NCI-H1105 (cell line): ENCODE measurements at regions not wholly inside any gene's neighbourhood (a gene's known extent, or its start where the extent isn't known, plus 50 kb on each side); places are given as distances from the start of the nearest gene placed in this dataset.
"Not testable (repeated sequence)": the region's sequence is repeated elsewhere in the genome, so short reads cannot be mapped to it uniquely, and the experiment has no call there.

ENCODE experiments used
- DNase-seq: peaks from one replicate; lab custom pipeline; 2025; lab: John Stamatoyannopoulos, UW

GRCh38 chr15:92805080-92805690 lies 94.9 kb upstream of the CHD2 start:
- DNase-seq = no peak

DNA sequence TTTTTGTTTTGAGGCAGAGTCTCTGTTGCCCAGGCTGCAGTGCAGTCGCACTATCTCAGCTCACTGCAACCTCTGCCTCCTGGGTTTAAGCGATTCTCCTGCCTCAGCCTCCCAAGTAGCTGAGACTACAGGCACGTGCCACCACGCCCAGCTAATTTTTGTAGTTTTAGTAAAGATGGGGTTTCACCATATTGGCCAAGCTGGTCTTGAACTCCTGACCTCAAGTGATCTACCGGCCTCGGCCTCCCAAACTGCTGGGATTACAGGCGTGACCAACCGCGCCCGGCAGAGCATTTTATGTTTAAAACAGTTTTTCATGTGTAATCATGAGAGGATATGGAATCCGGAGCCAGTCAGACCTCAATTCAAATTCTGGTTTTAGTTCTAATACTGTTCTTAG lies 94.0 kb upstream of the CHD2 start:
- DNase-seq = not testable (repeated sequence)

DNA sequence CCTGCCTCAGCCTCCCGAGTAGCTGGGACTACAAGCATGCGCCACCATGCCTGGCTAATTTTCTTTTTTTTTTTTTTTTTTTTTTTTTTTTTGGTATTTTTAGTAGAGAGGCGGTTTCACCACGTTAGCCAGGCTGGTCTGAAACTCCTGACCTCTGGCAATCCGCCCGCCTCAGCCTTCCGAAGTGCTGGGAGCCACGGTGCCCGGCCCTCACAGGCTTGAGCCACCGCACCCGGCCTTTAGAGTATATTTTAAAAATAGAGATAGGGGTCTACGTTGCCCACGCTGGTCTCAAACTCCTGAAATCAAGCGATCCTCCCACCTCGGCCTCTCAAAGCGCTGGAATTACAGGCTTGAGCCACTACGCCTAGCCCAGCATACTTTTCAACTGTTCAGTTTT lies 93.4 kb upstream of the CHD2 start:
- DNase-seq = no peak

DNA sequence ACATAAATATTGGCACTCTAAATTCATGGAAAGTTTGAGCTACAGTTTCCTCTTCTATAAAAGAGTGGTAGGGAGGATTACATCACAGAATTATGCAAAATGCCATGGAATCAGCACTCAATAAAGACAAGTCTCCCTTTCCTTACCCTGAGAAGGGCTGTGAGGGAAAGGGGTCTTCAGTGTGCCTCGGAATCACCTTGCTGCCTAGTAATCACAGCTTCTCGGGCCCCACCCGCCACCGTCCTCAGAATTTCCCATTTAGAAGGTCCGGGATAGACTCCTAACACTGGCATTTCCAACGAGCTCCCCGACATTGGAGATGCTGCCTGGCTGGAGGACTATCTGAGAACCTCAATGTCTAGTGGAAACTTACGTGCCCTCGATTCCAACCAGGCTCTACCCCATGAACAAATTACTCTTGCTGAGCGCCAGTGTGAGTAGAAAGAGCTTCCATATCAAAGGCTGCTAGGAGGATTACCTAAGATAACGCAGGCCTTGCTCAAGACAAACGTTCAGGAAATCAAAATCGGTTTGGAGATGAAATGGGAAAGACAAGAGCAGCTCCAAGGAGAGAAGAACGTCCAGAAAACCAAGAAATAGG lies 92.1 kb upstream of the CHD2 start:
- DNase-seq = no peak

DNA sequence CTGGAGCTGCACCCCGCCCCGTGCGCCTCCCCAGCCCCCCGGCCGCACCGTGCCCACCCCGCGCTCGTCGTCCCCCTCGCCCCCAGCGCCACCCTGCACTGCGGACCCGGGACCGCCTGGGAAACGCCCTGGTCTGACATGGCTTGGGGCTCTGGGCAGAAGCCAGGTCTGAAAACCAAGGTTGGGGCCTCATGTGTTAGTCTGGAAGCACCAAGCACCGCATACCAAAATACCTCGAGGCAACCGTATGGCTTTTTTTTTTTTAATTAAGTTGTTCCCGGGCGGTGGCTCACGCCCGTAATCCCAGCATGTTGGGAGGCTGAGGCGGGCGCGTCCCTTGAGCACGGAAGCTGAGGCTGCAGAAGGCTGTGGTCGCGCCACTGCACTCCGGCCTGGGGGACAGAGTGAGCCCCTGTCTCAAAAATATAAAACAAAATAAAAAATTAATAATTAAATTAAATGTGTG lies 91.5 kb upstream of the CHD2 start:
- DNase-seq = no peak

DNA sequence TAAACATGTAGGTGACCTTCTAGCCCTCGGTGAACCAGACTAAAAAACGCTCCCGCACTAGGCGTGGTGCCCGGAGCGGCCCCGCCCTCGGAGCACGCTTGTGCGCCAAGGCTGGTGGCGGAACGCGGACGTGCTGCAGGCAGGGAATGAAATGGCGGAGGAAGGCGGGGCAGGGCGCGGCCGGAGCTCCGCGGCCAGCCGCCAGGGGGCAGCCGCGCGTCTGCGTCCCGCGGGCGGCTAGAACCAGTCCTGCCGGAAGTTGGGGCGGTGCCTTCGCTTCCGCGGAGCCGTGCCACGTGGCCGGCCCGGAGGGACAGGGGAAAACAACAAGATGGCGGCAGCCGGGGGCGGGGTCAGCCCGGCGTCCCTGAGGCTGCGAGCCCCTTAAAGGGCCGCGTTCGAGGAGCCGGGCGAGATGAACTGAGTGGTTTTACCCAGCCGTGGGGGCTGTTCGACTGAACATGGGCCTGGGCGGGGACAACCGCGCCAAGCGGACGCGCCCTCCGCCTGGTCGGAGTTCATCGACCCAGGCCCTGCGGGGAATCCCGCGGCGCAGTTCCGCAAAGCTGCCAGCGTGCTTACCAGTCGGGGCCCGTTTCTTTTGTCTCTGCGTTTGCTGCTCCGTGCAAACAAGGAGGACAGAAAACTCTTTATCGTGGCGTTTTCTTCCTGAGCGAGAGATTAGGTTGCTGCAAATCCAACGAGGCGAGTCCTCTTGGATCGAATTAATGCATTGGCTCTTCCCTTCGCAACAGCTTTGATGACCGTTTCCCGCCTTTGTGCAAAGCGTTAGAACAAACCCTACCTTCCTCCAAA lies 90.9 kb upstream of the CHD2 start:
- peak; percentile 91 for DNase-seq

GRCh38 chr15:92809880-92810361 lies 90.2 kb upstream of the CHD2 start:
- no peak for DNase-seq

GRCh38 chr15:92810418-92811138 lies 89.5 kb upstream of the CHD2 start:
- peak; percentile 45 for DNase-seq

GRCh38 chr15:92811148-92811913 lies 88.8 kb upstream of the CHD2 start:
- DNase-seq = peak; percentile 25

GRCh38 chr15:92812271-92812670 lies 87.9 kb upstream of the CHD2 start:
- DNase-seq = no peak

GRCh38 chr15:92813485-92813884 lies 86.6 kb upstream of the CHD2 start:
- no peak for DNase-seq

GRCh38 chr15:92817339-92817886 lies 82.7 kb upstream of the CHD2 start:
- DNase-seq = no peak

DNA sequence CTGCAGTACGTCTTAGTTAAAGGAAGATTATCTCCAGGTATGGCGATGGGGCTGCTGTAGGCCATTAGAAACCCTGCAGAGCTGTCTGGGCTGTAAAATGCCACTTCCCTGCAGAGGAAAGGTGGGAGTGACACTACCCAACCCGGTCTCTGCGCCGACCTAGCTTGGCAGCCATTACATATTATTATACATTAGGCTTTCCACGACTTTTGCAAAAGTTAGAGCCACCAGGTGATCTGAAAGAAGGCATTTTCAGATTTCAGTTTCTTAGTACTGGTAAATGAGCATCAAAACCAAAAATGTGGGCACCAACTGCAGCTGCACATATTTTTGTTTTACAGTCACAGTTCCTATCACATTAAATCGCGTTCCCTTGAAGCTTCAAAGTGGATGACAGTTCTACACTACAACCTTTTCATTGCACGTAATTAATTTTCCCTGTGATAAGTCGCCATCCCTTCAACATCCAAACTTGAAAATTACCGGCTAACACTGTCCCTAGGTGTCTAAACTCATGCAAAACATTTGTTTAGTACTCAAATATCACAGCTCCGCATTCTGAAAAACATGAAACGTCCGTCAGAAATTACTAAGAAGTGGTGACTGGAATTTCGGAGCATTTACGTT lies 81.4 kb upstream of the CHD2 start:
- no peak for DNase-seq

GRCh38 chr15:92819278-92820235 lies 80.6 kb upstream of the CHD2 start:
- DNase-seq = peak; percentile 10

DNA sequence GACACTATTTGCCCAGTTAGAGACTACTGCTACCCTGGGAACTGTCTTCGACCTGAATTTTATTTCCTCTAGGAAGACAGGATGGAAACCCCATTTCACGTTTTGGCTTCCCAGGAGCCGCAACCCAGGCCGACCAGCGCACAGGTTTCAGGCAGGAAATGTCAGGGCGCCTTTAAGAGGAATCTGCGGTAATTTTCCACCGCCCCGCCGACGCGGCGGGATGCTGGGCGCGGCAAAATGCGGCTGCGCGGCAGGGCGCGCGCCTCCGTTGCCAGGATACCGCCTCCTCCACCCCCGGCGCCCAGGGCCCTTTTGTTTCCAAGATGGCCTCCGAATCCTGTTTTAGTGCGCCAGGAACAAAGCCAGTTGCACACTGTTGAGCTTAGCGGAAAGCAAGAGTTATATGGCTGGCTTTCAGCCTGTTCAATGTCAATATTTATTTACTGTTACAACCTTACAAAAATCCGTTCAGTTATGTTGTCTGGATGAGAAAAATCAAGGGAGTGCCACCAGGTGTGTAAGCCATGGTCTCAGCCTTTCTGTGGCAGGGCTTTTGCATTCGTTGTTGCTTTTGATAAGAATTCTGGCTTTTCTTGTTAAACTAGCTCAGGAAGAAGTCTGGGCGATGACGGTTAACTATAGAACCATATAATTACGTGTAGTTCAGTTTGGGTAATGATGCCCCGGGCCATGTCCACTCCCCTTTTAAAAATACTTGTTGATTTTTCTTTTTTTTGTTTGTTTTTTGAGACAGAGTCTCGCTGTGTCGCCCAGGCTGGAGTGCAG lies 79.7 kb upstream of the CHD2 start:
- peak; percentile 77 for DNase-seq

DNA sequence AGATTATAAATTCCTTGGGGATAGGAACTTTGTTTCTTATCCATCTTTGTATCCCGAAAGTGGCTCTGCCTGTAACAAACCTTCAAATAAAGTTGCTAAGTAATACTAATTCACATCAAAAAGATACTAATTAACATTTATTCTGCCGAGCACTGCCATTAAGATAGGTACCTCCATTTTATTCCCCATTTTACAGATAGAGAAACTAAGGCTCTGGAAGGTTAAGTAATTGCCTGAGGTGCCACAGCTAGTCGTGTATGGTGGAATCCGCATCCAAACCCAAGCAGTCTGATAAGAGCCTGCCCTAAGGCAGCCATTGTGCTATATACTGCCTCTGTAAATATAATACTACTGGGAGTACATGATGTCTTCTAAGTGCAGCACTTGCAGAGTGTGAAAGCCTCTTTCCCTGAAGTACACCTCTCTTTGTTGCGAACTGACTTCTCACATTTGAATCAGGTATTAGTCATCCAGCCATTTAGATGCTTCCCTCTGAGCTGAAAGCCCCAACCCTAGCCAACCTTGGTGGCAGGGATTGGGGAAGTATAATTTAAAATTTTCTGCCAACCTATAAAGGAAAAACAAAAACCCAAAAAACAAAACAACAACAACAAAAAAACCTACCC lies 78.5 kb upstream of the CHD2 start:
- DNase-seq = no peak

GRCh38 chr15:92822216-92823144 lies 77.6 kb upstream of the CHD2 start:
- no peak for DNase-seq
